A549 (cell line): ENCODE measurements at regions not wholly inside any gene's neighbourhood (a gene's known extent, or its start where the extent isn't known, plus 50 kb on each side); places are given as distances from the start of the nearest gene placed in this dataset.
"Not testable (repeated sequence)": the region's sequence is repeated elsewhere in the genome, so short reads cannot be mapped to it uniquely, and the experiment has no call there.

ENCODE experiments used
- CEBPB ChIP-seq, 2 experiments: fragments of >200 bp in 1 of 2; sonication (Bioruptor Twin) in 1 of 2; formaldehyde crosslinking in 1 of 2; IDR thresholded peaks; 2 replicates each; pipeline ENCODE4 v1.6.1; 2012 to 2016
- EP300 ChIP-seq, 2 experiments: fragments of >200 bp; sonication (Bioruptor Twin); formaldehyde crosslinking; IDR thresholded peaks; 2 replicates in 1 of 2; 3 replicates in 1 of 2; pipeline ENCODE4 v1.6.1; 2016 to 2017
- MYC ChIP-seq: IDR thresholded peaks from 2 replicates; pipeline ENCODE4 v1.6.1; 2012; ENCODE audit warnings: mild to moderate bottlenecking, inconsistent platforms, low read length, improper control_type of control experiment, borderline replicate concordance
- RFX5 ChIP-seq: fragments of 450-650 bp; IDR thresholded peaks from 2 replicates; pipeline ENCODE4 v1.7.1; 2014; ENCODE audit warnings: antibody characterized with exemption, mild to moderate bottlenecking, moderate library complexity
- SREBF2 ChIP-seq: fragments of 450-650 bp; IDR thresholded peaks from 2 replicates; pipeline ENCODE4 v1.6.1; 2014; ENCODE audit warnings: mild to moderate bottlenecking, moderate library complexity
- ZC3H11A ChIP-seq: fragments of 450-650 bp; IDR thresholded peaks from 2 replicates; pipeline ENCODE4 v1.6.1; 2014; ENCODE audit warnings: antibody characterized with exemption, mild to moderate bottlenecking
- ZFP36 ChIP-seq: fragments of 450-650 bp; IDR thresholded peaks from 2 replicates; pipeline ENCODE4 v1.6.1; 2014; ENCODE audit warnings: borderline replicate concordance; ENCODE audit not compliant: partially characterized antibody
- TF ChIP-seq, protein P1 (sequence below): fragments of >200 bp; sonication (Bioruptor Twin); formaldehyde crosslinking; IDR thresholded peaks from 3 replicates; pipeline ENCODE4 v1.5.1; 2016

GRCh38 chr16:29326164-29327125 is 80.1 kb downstream of the NPIPB11 start:
- TF ChIP-seq SREBF2; ZC3H11A; MYC; CEBPB (IDR thresholded peaks at IDR 0.05); RFX5; EP300 (IDR thresholded peaks at IDR 0.05); ZFP36: not testable (repeated sequence)
- TF ChIP-seq, protein P1, sequence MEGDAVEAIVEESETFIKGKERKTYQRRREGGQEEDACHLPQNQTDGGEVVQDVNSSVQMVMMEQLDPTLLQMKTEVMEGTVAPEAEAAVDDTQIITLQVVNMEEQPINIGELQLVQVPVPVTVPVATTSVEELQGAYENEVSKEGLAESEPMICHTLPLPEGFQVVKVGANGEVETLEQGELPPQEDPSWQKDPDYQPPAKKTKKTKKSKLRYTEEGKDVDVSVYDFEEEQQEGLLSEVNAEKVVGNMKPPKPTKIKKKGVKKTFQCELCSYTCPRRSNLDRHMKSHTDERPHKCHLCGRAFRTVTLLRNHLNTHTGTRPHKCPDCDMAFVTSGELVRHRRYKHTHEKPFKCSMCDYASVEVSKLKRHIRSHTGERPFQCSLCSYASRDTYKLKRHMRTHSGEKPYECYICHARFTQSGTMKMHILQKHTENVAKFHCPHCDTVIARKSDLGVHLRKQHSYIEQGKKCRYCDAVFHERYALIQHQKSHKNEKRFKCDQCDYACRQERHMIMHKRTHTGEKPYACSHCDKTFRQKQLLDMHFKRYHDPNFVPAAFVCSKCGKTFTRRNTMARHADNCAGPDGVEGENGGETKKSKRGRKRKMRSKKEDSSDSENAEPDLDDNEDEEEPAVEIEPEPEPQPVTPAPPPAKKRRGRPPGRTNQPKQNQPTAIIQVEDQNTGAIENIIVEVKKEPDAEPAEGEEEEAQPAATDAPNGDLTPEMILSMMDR, result not testable (repeated sequence)
